Fibroblast of skin of left biceps (primary cell): ENCODE measurements at regions not wholly inside any gene's neighbourhood (a gene's known extent, or its start where the extent isn't known, plus 50 kb on each side); places are given as distances from the start of the nearest gene placed in this dataset.
"Not testable (repeated sequence)": the region's sequence is repeated elsewhere in the genome, so short reads cannot be mapped to it uniquely, and the experiment has no call there.

Experiments used
- DNase-seq, 2 experiments: peaks; one replicate each; pipeline ENCODE4 v3.0.0-alpha.2; 2013; ENCODE audit warnings: low read depth in 2 of 2

GRCh38 chr9:3659647-3660046 lies 133.8 kb upstream of the RFX3 start:
- no peak for DNase-seq

GRCh38 chr9:3658964-3659363 lies 133.2 kb upstream of the RFX3 start:
- DNase-seq: no peak

- DNase-seq: no peak
These were observed 130.4 kb upstream of the RFX3 start for GRCh38 chr9:3656224-3656623.

DNA sequence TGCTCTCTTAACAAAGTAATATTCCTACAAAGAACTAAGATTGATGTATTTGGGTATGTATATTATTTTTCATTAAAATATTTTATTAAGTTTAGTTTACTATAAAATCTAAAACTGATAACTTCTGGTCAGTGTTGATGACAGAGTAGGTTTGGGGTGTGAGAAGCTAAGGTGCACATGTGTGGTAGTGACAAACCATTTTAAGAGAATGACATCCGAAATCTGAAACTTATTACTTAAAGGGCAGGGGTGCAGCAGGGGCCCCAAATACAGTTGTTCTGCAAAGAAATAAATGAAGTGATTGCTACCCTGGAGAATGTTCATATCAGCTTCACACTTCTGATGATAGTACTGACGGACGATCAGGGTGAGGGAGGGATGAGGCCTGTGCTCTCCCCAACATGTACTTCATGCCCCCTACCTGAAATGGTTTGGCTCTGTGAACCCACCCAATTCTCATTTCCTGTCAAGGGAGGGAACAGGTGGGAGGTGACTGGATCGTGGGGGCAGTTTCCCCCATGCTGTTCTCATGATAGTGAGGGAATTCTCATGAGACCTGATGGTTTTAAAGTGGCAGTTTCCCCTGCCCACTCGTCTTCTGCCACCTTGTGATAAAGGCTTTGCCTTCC lies 125.3 kb upstream of the RFX3 start:
- no peak for DNase-seq

DNA sequence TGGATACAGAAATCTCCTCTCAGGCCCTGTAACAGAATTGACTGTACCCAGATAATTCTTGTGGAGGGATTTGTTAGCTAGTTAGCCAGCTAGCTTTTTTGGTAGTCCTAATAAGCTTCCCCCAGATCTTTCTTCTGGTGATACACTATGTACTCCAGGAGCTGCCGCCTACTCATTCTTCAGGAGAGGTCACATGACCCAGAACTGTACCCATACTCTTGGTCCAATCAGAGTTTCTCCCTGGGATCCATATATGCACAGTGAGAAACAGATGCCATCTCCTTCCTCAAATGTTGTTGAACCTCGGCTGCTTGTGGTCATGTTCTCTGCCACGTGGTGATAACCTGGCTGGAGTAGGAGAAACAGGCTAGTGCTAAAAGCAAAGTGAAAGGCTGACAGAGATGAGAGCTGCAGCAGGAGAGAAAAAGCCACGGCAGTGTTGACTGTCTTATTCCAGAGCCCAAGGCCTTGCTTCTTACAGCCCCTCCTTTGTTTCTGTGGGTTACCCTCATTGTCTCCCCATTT lies 123.0 kb upstream of the RFX3 start:
- no peak for DNase-seq

DNA sequence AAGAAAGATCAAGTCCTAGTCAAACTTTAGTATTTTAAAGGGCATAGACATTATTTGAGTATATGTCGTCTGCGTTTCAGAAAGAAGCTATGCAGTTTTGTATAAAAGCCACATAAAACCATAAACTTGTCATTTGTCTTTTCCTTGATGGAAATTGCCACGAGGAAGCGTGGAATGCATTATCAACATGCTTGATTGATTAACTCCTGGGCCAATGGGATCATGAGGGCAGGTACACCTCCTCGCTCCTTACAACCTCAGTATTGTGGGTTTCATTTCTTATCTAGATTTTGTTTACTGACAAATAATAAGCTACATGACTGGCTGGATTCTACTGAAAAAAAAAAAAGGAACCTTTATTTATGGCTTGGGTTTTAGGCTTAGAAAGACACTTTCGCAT lies 122.5 kb upstream of the RFX3 start:
- no peak for DNase-seq

DNA sequence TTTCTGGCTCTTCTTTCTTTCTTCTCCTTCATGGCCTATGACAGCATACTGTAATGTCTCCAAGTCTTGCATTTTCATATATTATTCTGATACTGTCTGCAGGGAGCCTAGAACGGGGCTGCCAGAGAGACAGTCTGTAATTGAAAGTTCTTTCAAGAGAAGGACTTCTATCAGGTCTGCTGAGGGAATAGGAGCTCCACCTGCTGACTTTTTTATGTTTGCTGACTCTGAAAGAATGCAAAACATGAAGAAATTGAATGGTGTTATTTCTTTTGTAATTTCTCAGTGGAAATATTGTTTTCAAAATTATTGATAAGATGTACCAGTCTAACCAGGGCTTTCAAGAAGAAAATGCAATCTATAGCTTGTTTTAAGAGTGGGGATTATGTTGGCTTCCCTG lies 121.9 kb upstream of the RFX3 start:
- no peak for DNase-seq

GRCh38 chr9:3646226-3646625 lies 120.4 kb upstream of the RFX3 start:
- no peak for DNase-seq

DNA sequence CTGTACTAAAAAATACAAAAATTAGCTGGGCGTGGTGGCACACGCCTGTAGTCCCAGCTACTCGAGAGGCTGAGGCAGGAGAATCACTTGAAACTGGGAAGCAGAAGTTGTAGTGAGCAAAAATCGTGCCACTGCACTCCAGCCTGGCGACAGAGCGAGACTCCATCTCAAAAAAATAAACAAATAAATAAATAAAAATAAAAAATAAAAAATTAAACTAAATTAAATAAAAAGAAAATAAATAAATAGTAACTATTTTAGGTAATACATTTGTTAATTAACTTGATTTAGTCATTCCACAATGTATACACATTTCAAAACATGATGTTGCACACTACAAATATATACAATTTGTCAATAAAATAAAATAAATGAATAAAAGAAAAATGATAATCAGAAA lies 116.3 kb upstream of the RFX3 start:
- DNase-seq: not testable (repeated sequence)

- no peak for DNase-seq
These were observed 103.7 kb upstream of the RFX3 start for GRCh38 chr9:3629495-3629894.

- no peak for DNase-seq
These were observed 102.4 kb upstream of the RFX3 start for GRCh38 chr9:3628239-3628638.

DNA sequence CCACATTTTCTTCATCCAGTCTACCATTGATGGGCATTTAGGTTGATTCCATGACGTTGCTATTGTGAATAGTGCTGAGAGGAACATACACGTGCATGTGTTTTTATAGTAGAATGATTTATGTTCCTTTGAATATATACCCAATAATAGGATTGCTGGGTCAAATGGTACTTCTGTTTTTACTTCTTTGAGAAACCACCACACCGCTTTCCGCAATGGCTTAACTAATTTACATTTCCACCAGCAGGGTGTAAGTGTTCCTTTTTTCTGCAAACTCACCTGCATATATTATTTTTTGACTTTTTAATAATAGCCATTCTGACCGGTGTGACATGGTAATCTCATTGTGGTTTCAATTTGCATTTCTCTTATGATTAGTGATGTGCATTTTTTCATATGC lies 82.2 kb upstream of the RFX3 start:
- no peak for DNase-seq

- no peak for DNase-seq
These were observed 74.9 kb upstream of the RFX3 start for GRCh38 chr9:3600672-3601071.

- DNase-seq: no peak
These were observed 72.0 kb upstream of the RFX3 start for GRCh38 chr9:3597792-3598191.

- no peak for DNase-seq
These were observed 60.3 kb upstream of the RFX3 start for GRCh38 chr9:3586066-3586465.

DNA sequence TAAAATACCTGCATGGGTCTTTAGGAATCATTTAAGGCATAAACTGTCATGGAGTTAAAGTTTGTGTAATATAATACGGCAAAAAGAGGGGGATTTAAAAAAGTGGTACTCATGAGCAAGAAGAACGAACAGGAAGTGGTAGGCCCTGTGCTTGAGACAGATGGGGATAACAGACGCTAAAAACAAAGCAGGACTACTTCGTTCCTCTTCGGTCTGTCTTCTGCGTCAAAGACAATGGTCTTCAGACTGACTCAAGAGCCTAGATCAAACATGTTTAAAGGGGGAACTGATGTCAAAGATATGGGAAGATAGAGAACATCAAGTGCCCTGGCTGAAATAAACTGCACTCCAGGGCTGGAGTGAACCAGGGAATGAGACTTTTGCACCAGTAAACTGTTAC lies 59.8 kb upstream of the RFX3 start:
- DNase-seq: no peak

DNA sequence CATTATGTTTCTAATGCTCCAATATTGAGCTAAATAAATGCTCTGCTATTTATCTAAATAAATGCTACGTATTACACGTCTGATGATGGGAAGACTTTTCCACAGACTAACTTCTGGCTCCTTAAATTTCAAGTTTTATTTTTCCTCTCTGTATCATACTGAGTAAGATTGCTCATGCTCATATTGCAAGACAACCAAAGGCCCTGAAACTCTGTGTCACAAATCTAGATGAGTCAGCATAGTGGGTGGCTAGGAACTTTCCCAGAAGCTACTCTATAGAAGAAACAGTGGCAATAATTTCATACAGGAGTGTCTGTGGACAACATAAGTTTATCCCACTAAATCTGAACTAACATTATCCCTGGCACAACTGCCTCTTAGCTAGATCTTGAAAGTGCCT lies 53.0 kb upstream of the RFX3 start:
- peak; percentile 19 to 34 for DNase-seq

GRCh38 chr9:3576328-3576727 lies 50.5 kb upstream of the RFX3 start:
- no peak for DNase-seq

- no peak for DNase-seq
These were observed 50.0 kb upstream of the RFX3 start for GRCh38 chr9:3575821-3576220.
